Mesenchymal stem cell (in vitro differentiated cells and primary cell): ENCODE measurements at regions not wholly inside any gene's neighbourhood (a gene's known extent, or its start where the extent isn't known, plus 50 kb on each side); places are given as distances from the start of the nearest gene placed in this dataset.

ENCODE experiments used
- DNase-seq: peaks from one replicate; pipeline ENCODE4 v3.0.0-alpha.2; 2013
- H2AFZ ChIP-seq: one replicate; pipeline ENCODE4 v1.6.1; 2013; ENCODE audit warnings: low read depth, mild to moderate bottlenecking, control low read depth, inconsistent platforms, low read length, moderate library complexity
- H2AK5ac ChIP-seq: 2 replicates; pipeline ENCODE4 v1.6.1; 2013; ENCODE audit warnings: low read length, moderate library complexity, mild to moderate bottlenecking, inconsistent platforms; ENCODE audit not compliant: severe bottlenecking
- H2BK120ac ChIP-seq: one replicate; pipeline ENCODE4 v1.6.1; 2013; ENCODE audit warnings: low read depth, mild to moderate bottlenecking, inconsistent platforms, low read length, moderate library complexity
- H2BK12ac ChIP-seq, 2 experiments: one replicate each; pipeline ENCODE4 v1.6.1; 2013; ENCODE audit warnings: inconsistent platforms in 2 of 2, low read length in 2 of 2, mild to moderate bottlenecking in 2 of 2, moderate library complexity in 2 of 2, control low read depth in 1 of 2
- H2BK15ac ChIP-seq: one replicate; pipeline ENCODE4 v1.6.1; 2013; ENCODE audit warnings: mild to moderate bottlenecking, low read depth, inconsistent platforms; ENCODE audit not compliant: poor library complexity, severe bottlenecking
- H2BK5ac ChIP-seq: 2 replicates; pipeline ENCODE4 v1.6.1; 2013; ENCODE audit warnings: low read depth, mild to moderate bottlenecking, low read length, control low read depth, inconsistent platforms; ENCODE audit not compliant: poor library complexity, severe bottlenecking
- H3K14ac ChIP-seq, 2 experiments: one replicate each; pipeline ENCODE4 v1.6.1; 2013; ENCODE audit warnings: inconsistent platforms in 2 of 2, low read length in 2 of 2, control low read depth in 1 of 2, mild to moderate bottlenecking in 1 of 2, moderate library complexity in 1 of 2
- H3K18ac ChIP-seq, 2 experiments: one replicate each; pipeline ENCODE4 v1.6.1; 2013; ENCODE audit warnings: inconsistent platforms in 2 of 2, low read length in 2 of 2, control low read depth in 1 of 2, low read depth in 1 of 2, mild to moderate bottlenecking in 1 of 2
- H3K23ac ChIP-seq, 2 experiments: one replicate each; pipeline ENCODE4 v1.6.1; 2013; ENCODE audit warnings: inconsistent platforms in 2 of 2, low read length in 2 of 2, mild to moderate bottlenecking in 2 of 2, moderate library complexity in 2 of 2, control low read depth in 1 of 2
- H3K27ac ChIP-seq: 2 replicates; pipeline ENCODE4 v1.5.1; 2013; ENCODE audit warnings: mild to moderate bottlenecking, moderate library complexity, low read length, control low read depth, inconsistent platforms; ENCODE audit not compliant: poor library complexity, severe bottlenecking
- H3K27me3 ChIP-seq, 2 experiments: 2 replicates each; pipeline versions ENCODE4 v1.6.1 to v1.7.0; 2013; ENCODE audit warnings: low read length in 2 of 2, mild to moderate bottlenecking in 2 of 2, moderate library complexity in 2 of 2, control low read depth in 1 of 2, inconsistent platforms in 1 of 2; ENCODE audit not compliant: control insufficient read depth in 1 of 2, insufficient read depth in 1 of 2
- H3K36me3 ChIP-seq, 2 experiments: 2 replicates each; pipeline versions ENCODE4 v1.6.1 to v1.7.0; 2013; ENCODE audit warnings: low read length in 2 of 2, control low read depth in 1 of 2, inconsistent platforms in 1 of 2, low read depth in 1 of 2, mild to moderate bottlenecking in 1 of 2; ENCODE audit not compliant: insufficient read depth in 2 of 2, control insufficient read depth in 1 of 2
- H3K4ac ChIP-seq, 2 experiments: one replicate each; pipeline ENCODE4 v1.6.1; 2013; ENCODE audit warnings: inconsistent platforms in 2 of 2, low read length in 2 of 2, mild to moderate bottlenecking in 2 of 2, moderate library complexity in 2 of 2, control low read depth in 1 of 2, low read depth in 1 of 2
- H3K4me1 ChIP-seq: 2 replicates; pipeline ENCODE4 v1.6.1; 2013; ENCODE audit warnings: low read depth, low read length, control low read depth; ENCODE audit not compliant: control insufficient read depth, insufficient read depth
- H3K4me2 ChIP-seq: 2 replicates; pipeline ENCODE4 v1.6.1; 2013; ENCODE audit warnings: low read length, mild to moderate bottlenecking, inconsistent platforms; ENCODE audit not compliant: poor library complexity, severe bottlenecking
- H3K4me3 ChIP-seq, 2 experiments: 2 replicates each; pipeline versions ENCODE4 v1.5.1 to v1.7.0; 2013; ENCODE audit warnings: low read length in 2 of 2, mild to moderate bottlenecking in 2 of 2, control low read depth in 1 of 2, low read depth in 1 of 2; ENCODE audit not compliant: insufficient read depth in 1 of 2
- H3K79me1 ChIP-seq: replicated peaks from 2 replicates; pipeline ENCODE4 v1.6.1; 2013; ENCODE audit warnings: mild to moderate bottlenecking, control low read depth, low read length, inconsistent platforms; ENCODE audit not compliant: poor library complexity, severe bottlenecking
- H3K9ac ChIP-seq: 2 replicates; pipeline ENCODE4 v1.7.0; 2013; ENCODE audit warnings: mild to moderate bottlenecking, low read length, moderate library complexity
- H3K9me3 ChIP-seq: 2 replicates; pipeline ENCODE4 v1.7.0; 2013; ENCODE audit warnings: mild to moderate bottlenecking, low read length; ENCODE audit not compliant: control insufficient read depth
- H4K8ac ChIP-seq: one replicate; pipeline ENCODE4 v1.6.1; 2013; ENCODE audit warnings: inconsistent platforms, mild to moderate bottlenecking, low read length, moderate library complexity
- H4K91ac ChIP-seq: one replicate; pipeline ENCODE4 v1.6.1; 2013; ENCODE audit warnings: mild to moderate bottlenecking, low read length, inconsistent platforms
- WGBS: methylation state at CpG from one replicate; pipeline ENCODE4 v1.1.7; 2013; ENCODE audit warnings: mixed read lengths; 5-methylcytosine and 5-hydroxymethylcytosine counted together

DNA sequence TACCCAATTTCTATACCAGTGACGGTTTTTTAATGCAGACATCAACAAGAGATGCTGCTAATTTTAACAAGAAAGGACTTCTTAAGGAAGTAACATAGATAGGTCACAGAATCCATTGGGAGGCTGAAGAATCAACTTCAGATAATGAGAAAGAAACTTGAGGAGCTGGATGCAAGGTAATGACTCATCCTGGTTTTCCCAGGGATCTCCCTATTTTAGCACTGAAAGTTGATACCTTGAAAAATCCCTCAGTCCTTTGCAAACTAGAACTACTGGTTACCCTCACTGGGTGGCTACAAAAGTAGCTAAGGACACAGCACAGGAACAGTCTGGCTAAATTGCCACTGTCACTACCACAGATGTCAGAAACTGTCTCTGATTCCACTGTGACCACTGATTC is 561.9 kb downstream of the FLRT2 start:
- H4K91ac ChIP-seq, result no peak overlapping the region
- H2AK5ac ChIP-seq, result no peak overlapping the region
- H3K36me3 ChIP-seq, result no peaks in the 10 kb centered on the region
- H2BK5ac ChIP-seq, result no peak overlapping the region
- H4K8ac ChIP-seq, result no peak overlapping the region
- H2AFZ ChIP-seq, result no peak overlapping the region
- H3K4me1 ChIP-seq, result no peaks in the 10 kb centered on the region
- no peak overlapping the region for H3K4me3 ChIP-seq
- H3K14ac ChIP-seq, result no peak overlapping the region
- DNase-seq, result no peak
- WGBS, result no CpG with 5 or more reads among the region's 1 CpG
- no peak overlapping the region for H2BK15ac ChIP-seq
- no peak overlapping the region for H3K4me2 ChIP-seq
- H3K9me3 ChIP-seq, result no peaks in the 10 kb centered on the region
- no peak overlapping the region for H3K18ac ChIP-seq
- no peak overlapping the region for H3K27ac ChIP-seq
- no peak overlapping the region for H3K23ac ChIP-seq
- no peak overlapping the region for H2BK12ac ChIP-seq
- H3K4ac ChIP-seq, result no peak overlapping the region
- no peak overlapping the region for H2BK120ac ChIP-seq
- H3K79me1 ChIP-seq, result no peaks in the 10 kb centered on the region
- H3K9ac ChIP-seq, result no peak overlapping the region
- no peaks in the 10 kb centered on the region for H3K27me3 ChIP-seq

DNA sequence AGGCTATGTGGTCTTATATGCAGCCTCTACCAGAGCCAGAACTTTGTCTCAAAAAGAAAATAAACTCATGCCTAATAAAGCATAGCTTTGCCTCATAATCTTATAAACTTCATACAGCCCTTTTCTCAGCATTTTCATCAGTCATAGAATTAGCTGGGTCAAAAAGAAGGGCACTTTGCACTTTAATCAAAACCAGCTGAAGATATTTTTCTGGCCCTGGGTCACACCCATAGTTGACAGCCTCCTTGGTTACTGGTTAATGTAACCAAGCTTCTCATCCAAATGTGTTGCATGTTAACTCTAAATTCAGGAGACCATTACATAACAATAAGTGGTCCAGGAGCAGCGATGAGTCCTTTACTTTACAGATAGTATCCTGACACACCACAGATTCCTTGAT is 558.2 kb downstream of the FLRT2 start:
- 89% methylated on average over 1 of the region's 1 CpG for WGBS
- Histone ChIP-seq H3K18ac (no peak overlapping the region), H3K4me3 (no peak overlapping the region), H3K4me2 (no peak overlapping the region), H4K91ac (no peak overlapping the region), H3K9me3 (no peaks in the 10 kb centered on the region), H3K9ac (no peak overlapping the region), H2BK15ac (no peak overlapping the region), H4K8ac (no peak overlapping the region), H2BK120ac (no peak overlapping the region), H2AFZ (no peak overlapping the region), H3K4ac (no peak overlapping the region), H2BK12ac (no peak overlapping the region), H3K23ac (no peak overlapping the region), H3K14ac (no peak overlapping the region), H3K79me1 (no peaks in the 10 kb centered on the region), H2BK5ac (no peak overlapping the region), H3K36me3 (no peaks in the 10 kb centered on the region), H2AK5ac (no peak overlapping the region), H3K27ac (no peak overlapping the region), H3K4me1 (no peaks in the 10 kb centered on the region), H3K27me3 (no peaks in the 10 kb centered on the region)
- DNase-seq, result no peak

DNA sequence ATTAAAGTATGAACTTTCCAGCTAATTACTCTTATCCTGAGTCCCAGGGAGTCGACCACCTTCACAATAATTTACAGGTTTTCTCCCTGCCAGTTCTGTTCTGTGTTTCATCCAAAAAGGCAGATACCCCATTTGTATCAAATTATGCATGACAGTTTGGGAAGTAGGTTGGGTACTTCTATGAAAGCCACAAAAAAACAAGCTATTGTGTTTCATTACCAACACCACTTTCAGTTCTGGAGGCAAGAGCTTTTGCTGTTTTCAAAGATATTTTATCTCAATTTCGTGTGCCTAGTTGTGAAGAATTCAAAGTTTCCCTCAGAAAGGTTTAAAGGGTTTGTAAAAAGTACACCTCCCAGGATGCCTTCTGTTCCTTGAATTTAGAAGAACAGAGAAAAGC is 557.4 kb downstream of the FLRT2 start:
- H2AFZ ChIP-seq, result no peak overlapping the region
- H3K4me3 ChIP-seq, result no peak overlapping the region
- no peaks in the 10 kb centered on the region for H3K9me3 ChIP-seq
- H3K23ac ChIP-seq, result no peak overlapping the region
- no CpG with 5 or more reads among the region's 2 CpGs for WGBS
- no peaks in the 10 kb centered on the region for H3K79me1 ChIP-seq
- DNase-seq, result no peak
- no peak overlapping the region for H3K4ac ChIP-seq
- H4K8ac ChIP-seq, result no peak overlapping the region
- H2BK12ac ChIP-seq, result no peak overlapping the region
- H3K18ac ChIP-seq, result no peak overlapping the region
- H3K27ac ChIP-seq, result no peak overlapping the region
- H2BK15ac ChIP-seq, result no peak overlapping the region
- no peaks in the 10 kb centered on the region for H3K36me3 ChIP-seq
- H3K9ac ChIP-seq, result no peak overlapping the region
- no peak overlapping the region for H2AK5ac ChIP-seq
- no peak overlapping the region for H2BK5ac ChIP-seq
- H3K4me1 ChIP-seq, result no peaks in the 10 kb centered on the region
- H2BK120ac ChIP-seq, result no peak overlapping the region
- H3K4me2 ChIP-seq, result no peak overlapping the region
- H4K91ac ChIP-seq, result no peak overlapping the region
- no peaks in the 10 kb centered on the region for H3K27me3 ChIP-seq
- H3K14ac ChIP-seq, result no peak overlapping the region

DNA sequence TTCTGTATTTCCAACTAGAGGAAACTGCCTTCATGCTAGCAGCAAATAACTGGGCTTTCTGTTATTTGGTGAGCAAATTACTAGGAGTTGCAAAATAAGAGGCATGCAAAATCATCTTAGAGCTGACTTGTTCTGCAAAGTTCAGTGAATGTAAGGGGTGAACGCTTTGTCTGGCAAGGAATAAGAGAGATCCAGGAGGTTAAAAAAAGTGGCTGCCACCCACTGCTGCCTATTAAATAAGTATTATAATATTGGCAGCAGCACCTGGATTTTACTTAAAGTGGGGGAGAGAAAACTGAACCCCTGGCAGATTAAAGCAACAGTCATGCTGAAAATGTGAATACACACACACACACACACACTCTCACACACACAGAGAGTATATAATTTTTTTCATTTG is 557.0 kb downstream of the FLRT2 start:
- no peaks in the 10 kb centered on the region for H3K79me1 ChIP-seq
- no peaks in the 10 kb centered on the region for H3K4me1 ChIP-seq
- H3K4ac ChIP-seq, result no peak overlapping the region
- H3K18ac ChIP-seq, result no peak overlapping the region
- no peak overlapping the region for H3K14ac ChIP-seq
- H4K8ac ChIP-seq, result no peak overlapping the region
- no peaks in the 10 kb centered on the region for H3K27me3 ChIP-seq
- H3K9ac ChIP-seq, result no peak overlapping the region
- H3K9me3 ChIP-seq, result no peaks in the 10 kb centered on the region
- H3K4me3 ChIP-seq, result no peak overlapping the region
- H2AFZ ChIP-seq, result no peak overlapping the region
- H2BK5ac ChIP-seq, result no peak overlapping the region
- no peak overlapping the region for H3K4me2 ChIP-seq
- H3K27ac ChIP-seq, result no peak overlapping the region
- H2BK120ac ChIP-seq, result no peak overlapping the region
- no peak overlapping the region for H2BK12ac ChIP-seq
- no peak for DNase-seq
- H4K91ac ChIP-seq, result no peak overlapping the region
- WGBS, result 100% methylated on average over 1 of the region's 1 CpG
- no peak overlapping the region for H2AK5ac ChIP-seq
- H3K23ac ChIP-seq, result no peak overlapping the region
- H2BK15ac ChIP-seq, result no peak overlapping the region
- H3K36me3 ChIP-seq, result no peaks in the 10 kb centered on the region
